Lower leg skin (tissue), 3 donors: ENCODE measurements at regions not wholly inside any gene's neighbourhood (a gene's known extent, or its start where the extent isn't known, plus 50 kb on each side); places are given as distances from the start of the nearest gene placed in this dataset.

ENCODE experiments used
- POLR2A ChIP-seq, 2 donors: fragments of 450-650 bp; IDR thresholded peaks; one replicate each; pipeline ENCODE4 v1.6.1; 2016 to 2017; ENCODE audit warnings: antibody characterized with exemption in 2 of 2, mild to moderate bottlenecking in 1 of 2, moderate library complexity in 1 of 2
- TF ChIP-seq, protein P1 (sequence below), 3 donors: fragments of 450-650 bp; IDR thresholded peaks; one replicate each; pipeline ENCODE4 v1.5.1; 2016; ENCODE audit warnings: antibody characterized with exemption in 3 of 3, mild to moderate bottlenecking in 3 of 3, moderate library complexity in 2 of 3

DNA sequence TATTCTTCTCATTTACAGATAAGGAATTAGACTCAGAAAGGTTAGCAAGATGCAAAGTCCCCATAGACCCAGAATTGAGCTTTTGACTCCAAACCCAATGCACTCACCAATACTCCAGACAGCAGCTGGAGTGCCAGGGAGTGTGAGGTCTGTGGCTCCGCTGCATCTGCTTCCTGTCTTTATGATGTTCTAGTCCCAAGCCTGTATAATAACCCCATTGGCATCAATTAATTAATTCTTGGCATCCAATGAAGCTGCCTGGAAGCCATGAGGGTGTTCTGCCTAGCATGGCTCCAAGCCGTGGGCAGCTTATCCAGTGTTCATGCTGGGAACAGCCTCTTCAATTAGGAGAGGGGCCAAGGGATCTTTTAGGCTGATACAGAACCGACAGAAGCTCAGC is 188.7 kb downstream of the GIPC2 start:
- no peak for TF ChIP-seq POLR2A (IDR thresholded peaks at IDR 0.05)
- TF ChIP-seq, protein P1, sequence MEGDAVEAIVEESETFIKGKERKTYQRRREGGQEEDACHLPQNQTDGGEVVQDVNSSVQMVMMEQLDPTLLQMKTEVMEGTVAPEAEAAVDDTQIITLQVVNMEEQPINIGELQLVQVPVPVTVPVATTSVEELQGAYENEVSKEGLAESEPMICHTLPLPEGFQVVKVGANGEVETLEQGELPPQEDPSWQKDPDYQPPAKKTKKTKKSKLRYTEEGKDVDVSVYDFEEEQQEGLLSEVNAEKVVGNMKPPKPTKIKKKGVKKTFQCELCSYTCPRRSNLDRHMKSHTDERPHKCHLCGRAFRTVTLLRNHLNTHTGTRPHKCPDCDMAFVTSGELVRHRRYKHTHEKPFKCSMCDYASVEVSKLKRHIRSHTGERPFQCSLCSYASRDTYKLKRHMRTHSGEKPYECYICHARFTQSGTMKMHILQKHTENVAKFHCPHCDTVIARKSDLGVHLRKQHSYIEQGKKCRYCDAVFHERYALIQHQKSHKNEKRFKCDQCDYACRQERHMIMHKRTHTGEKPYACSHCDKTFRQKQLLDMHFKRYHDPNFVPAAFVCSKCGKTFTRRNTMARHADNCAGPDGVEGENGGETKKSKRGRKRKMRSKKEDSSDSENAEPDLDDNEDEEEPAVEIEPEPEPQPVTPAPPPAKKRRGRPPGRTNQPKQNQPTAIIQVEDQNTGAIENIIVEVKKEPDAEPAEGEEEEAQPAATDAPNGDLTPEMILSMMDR (IDR thresholded peaks at IDR 0.05): no peak
